Left renal pelvis (tissue), 4 donors: ENCODE measurements at regions not wholly inside any gene's neighbourhood (a gene's known extent, or its start where the extent isn't known, plus 50 kb on each side); places are given as distances from the start of the nearest gene placed in this dataset.
"Not testable (repeated sequence)": the region's sequence is repeated elsewhere in the genome, so short reads cannot be mapped to it uniquely, and the experiment has no call there.

ENCODE experiments used
- DNase-seq, 4 donors: peaks; one replicate each; pipeline ENCODE4 v3.0.0-alpha.2; 2013; ENCODE audit warnings: low read depth in 4 of 4, low spot score in 3 of 4

GRCh38 chrX:148080593-148080992, 99.5 kb downstream of the FMR1NB start:
- no peak for DNase-seq

GRCh38 chrX:148084611-148085010, 103.5 kb downstream of the FMR1NB start:
- DNase-seq, result no peak

GRCh38 chrX:148120151-148120550, 139.0 kb downstream of the FMR1NB start:
- no peak for DNase-seq

- DNase-seq, result peak in 1 of 4 donors; percentile 5
These were observed 140.0 kb downstream of the FMR1NB start for GRCh38 chrX:148120999-148121623.

GRCh38 chrX:148128872-148129505, 147.9 kb downstream of the FMR1NB start:
- not testable (repeated sequence) for DNase-seq

GRCh38 chrX:148133105-148133725, 152.1 kb downstream of the FMR1NB start:
- DNase-seq, result peak in 1 of 4 donors; percentile 1

GRCh38 chrX:148134578-148134977, 153.4 kb downstream of the FMR1NB start:
- no peak for DNase-seq

- no peak for DNase-seq
These were observed 154.6 kb downstream of the FMR1NB start for GRCh38 chrX:148135738-148136137.

- no peak for DNase-seq
These were observed 165.0 kb downstream of the FMR1NB start for GRCh38 chrX:148146121-148146520.

GRCh38 chrX:148156986-148157385, 175.8 kb downstream of the FMR1NB start:
- DNase-seq, result no peak

GRCh38 chrX:148159796-148160195, 178.7 kb downstream of the FMR1NB start:
- no peak for DNase-seq

- no peak for DNase-seq
These were observed 180.6 kb downstream of the FMR1NB start for GRCh38 chrX:148161701-148162100.

- no peak for DNase-seq
These were observed 204.5 kb downstream of the FMR1NB start for GRCh38 chrX:148185631-148186030.

- no peak for DNase-seq
These were observed 211.4 kb downstream of the FMR1NB start for GRCh38 chrX:148192547-148192946.

- no peak for DNase-seq
These were observed 212.6 kb downstream of the FMR1NB start for GRCh38 chrX:148193759-148194158.

- DNase-seq, result no peak
These were observed 222.4 kb downstream of the FMR1NB start for GRCh38 chrX:148203531-148203930.

GRCh38 chrX:148204195-148204594, 223.1 kb downstream of the FMR1NB start:
- DNase-seq, result no peak

GRCh38 chrX:148214786-148215185, 233.6 kb downstream of the FMR1NB start:
- DNase-seq, result no peak

- DNase-seq, result no peak
These were observed 234.6 kb downstream of the FMR1NB start for GRCh38 chrX:148215726-148216125.

GRCh38 chrX:148223361-148223760, 242.2 kb downstream of the FMR1NB start:
- DNase-seq, result no peak

GRCh38 chrX:148228521-148228920, 247.4 kb downstream of the FMR1NB start:
- DNase-seq, result no peak

- no peak for DNase-seq
These were observed 248.7 kb downstream of the FMR1NB start for GRCh38 chrX:148229801-148230303.
